HT-29 (cell line): ENCODE measurements at regions not wholly inside any gene's neighbourhood (a gene's known extent, or its start where the extent isn't known, plus 50 kb on each side); places are given as distances from the start of the nearest gene placed in this dataset.
"Not testable (repeated sequence)": the region's sequence is repeated elsewhere in the genome, so short reads cannot be mapped to it uniquely, and the experiment has no call there.

Experiments
- DNase-seq: peaks from one replicate; pipeline ENCODE4 v3.0.0-alpha.2; 2015; ENCODE audit warnings: low spot score

DNA sequence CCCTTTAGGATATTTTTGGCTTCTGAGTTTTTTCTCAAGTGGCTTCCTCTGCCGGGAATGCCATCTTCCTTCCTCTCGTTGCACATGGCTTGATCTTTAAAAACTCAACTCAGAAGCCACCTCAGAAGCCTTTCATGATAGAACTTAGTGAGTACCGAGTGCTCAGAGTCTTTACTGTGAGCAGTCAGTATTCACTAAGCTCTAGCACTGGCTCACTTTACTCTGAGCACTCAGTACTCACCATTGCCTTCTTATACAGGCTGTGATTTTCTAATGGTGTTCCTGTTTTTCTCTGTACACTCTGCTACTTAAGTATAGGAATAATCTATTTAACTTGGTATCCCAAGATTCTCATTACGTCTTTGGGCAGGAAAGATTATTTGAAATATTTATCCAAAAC lies 116.2 kb downstream of the PFDN4 start:
- no peak for DNase-seq

DNA sequence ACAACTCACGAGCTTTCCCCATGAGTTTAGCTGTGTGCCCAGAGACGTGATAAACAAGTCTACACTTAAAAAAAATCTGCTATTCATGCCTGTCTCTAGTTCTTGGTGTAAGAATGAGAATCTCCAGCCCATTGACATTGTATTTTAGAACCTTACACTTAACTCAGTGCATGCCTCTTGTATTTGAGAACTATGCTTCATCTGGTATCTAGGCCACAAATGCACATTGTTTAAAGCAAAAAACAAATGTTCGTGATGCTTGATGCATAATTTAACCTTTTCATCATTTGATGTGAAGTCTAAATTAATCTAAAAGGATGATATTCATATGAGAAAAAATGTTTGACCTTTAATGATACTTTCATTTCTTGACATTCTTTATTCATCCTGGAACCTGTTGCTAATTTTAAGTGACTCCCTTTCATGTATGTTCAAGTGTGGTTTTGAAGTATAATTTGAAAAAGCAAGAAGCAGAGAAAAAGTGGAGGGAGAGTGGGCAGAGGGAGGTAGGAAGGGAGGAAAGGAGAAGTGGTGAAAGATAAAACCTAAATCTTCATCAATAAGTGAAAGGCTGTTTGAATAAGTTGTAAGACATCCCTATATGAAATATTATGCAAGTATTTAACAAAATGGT lies 116.9 kb downstream of the PFDN4 start:
- DNase-seq = no peak

- DNase-seq = no peak
Measured at GRCh38 chr20:54335299-54335698, 127.4 kb downstream of the PFDN4 start.

GRCh38 chr20:54337144-54337543 lies 129.3 kb downstream of the PFDN4 start:
- no peak for DNase-seq

DNA sequence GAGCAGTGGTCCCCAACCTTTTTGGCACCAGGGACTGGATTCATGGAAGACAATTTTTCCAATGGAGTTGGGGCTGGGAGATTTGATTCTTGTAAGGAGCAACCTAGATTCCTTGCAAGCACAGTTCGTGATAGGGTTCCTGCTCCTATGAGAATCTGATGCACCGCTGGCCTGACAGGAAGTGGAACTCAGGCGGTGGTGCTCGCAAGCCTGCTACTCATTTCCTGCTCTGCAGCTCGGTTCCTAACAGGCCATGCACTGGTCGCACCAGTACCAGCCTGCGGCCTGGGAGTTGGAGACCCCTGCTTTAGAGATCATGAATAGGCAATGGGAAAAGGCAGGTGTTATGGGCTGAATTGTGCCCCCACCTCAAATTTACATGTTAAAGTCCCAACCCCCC lies 131.2 kb downstream of the PFDN4 start:
- DNase-seq = no peak

GRCh38 chr20:54340206-54340605 lies 132.3 kb downstream of the PFDN4 start:
- no peak for DNase-seq

- DNase-seq = peak; percentile 51
Measured at GRCh38 chr20:54340667-54341081, 132.8 kb downstream of the PFDN4 start.

DNA sequence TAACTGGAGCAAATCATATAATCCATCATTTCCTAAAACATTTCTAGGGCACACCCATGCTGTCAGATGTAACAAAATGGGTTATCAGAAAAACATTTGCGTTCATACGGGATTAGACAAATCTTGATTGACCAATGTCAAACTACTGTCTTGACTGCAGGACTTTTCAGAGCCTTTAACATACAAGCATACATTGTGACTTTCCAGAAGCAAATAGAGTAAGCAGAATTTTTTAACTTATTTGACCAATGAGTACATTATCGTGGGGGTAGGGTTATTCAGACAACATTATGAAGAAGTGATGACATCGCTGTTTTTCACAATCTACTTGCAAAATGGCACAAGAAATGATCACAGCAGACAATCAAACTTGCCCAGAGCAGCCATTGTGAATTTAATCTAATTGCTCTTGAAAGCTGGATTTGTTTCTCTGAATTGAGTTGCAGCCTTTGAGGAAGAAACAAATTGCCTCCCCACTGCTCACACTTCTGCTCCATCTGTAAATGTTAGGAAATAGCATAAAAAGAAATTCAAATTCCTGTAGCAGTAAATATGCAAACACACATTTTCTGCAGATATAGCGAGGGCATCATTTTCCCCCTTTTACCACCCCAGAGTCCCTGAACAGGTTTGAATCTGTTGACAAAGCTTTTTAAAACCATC lies 133.0 kb upstream of the DOK5 start:
- DNase-seq = no peak

GRCh38 chr20:54343099-54343498 lies 132.3 kb upstream of the DOK5 start:
- no peak for DNase-seq

- no peak for DNase-seq
Measured at GRCh38 chr20:54343634-54344033, 131.8 kb upstream of the DOK5 start.

GRCh38 chr20:54344832-54345231 lies 130.6 kb upstream of the DOK5 start:
- DNase-seq = no peak

DNA sequence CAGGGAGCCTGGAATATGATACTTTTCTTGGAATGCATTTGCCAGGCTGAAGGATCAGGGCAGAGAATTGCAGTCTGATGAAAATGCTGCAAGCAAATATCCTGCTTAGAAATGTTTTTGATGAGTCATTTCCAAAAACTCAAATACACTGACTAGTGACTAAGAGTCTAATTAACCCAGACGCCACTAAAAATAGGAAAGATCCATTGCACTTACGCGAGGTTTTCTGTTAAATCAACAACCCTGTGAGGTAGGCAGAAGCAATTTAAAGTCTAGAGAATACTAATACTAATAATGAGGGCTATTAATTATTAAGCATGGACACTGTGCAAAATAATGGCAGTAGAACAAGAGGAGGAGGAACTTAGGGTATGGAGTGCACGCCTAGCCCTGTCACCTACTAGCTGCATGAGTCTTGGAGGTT lies 130.1 kb upstream of the DOK5 start:
- DNase-seq = peak; percentile 30

DNA sequence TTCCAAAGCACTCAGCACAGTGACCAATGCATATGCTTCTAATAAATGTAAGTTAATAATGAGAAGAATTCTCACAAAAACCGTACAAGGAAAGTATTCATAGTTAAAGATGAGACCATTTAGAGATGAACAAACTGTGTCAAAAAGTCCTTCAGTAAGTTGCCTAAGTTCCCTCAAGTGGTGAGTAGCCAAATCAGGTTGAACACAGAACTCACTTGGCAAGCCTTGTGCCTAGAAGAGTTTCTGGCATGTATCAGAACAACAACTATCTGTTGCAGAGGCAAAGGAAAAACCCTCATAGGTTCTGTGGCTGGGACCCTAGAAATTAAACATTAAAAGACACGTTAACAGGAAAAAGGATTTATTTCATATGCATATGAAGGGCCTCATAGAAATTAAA lies 129.6 kb upstream of the DOK5 start:
- no peak for DNase-seq

DNA sequence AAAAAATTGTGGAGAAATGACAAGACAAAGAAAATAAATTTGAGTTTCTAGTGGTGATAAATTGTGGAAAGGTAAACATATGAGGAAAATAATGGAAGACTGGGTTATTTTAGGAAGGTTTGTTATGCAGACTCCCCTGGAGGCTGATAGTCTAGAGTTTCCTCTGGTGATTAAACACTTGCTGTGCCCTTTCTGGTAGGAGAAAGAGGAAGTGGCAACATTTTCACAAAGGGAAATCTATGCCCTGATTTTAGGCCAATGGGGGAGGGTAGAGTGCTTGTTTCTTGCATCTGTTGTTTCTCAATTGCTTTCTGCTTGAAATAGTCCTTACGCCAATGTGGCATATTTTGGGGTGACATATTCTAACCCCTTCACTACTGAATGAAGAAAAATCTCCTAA lies 129.1 kb upstream of the DOK5 start:
- no peak for DNase-seq

- DNase-seq = no peak
Measured at GRCh38 chr20:54347166-54347833, 128.1 kb upstream of the DOK5 start.

DNA sequence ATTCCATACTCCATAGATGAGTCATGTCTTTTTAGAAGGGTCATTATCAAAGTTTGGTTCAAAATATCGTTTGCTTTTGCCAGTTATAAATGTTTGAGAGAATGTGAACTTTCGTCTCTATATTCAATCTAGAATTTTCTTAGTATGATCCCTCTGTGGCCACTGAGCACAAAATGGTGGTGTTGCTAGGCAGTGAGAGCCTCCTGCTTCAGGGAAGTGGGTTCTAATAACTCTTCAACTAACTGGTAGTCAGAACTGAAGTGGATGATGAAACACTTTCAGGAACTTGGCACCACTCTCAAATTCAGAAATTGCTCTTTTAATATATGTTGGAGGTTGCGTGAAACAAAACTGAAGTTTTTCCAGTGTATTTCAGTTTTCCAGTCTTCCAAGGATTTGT lies 125.0 kb upstream of the DOK5 start:
- no peak for DNase-seq

DNA sequence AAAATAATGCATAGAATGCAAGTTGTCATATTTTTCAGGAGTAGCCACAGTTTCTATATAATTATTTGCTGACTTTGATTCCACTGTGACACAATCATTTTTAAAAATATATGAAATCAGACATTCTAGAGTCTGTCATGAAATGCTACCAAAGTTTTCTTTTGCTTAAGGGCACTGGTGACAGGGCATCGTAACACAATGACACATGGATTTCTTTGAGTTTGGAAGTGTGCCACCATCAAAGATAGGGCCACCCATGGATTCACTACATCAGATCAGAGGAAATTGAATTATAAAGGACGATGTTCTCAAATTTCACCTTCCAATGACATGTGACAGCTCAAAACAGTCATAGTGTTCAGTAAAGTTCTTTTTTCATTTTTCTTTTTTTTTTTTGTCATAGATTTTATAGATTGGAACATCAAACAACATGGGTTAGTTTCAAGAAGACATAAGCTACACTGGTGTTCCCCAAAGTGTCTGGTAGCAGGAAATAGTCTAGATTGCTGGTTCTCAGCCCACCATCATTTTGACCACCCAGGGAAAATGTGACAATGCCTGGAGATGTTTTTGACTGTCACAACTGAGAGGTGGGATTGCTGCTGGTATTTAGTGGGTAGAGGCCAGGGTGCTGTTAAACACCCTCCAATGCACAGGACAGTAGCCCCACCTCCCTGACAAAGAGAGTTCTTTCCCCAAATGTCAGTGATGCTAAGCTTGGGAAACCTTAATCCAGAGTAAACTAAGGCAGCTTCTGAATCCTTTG lies 123.8 kb upstream of the DOK5 start:
- no peak for DNase-seq

- not testable (repeated sequence) for DNase-seq
Measured at GRCh38 chr20:54352541-54352940, 122.9 kb upstream of the DOK5 start.

DNA sequence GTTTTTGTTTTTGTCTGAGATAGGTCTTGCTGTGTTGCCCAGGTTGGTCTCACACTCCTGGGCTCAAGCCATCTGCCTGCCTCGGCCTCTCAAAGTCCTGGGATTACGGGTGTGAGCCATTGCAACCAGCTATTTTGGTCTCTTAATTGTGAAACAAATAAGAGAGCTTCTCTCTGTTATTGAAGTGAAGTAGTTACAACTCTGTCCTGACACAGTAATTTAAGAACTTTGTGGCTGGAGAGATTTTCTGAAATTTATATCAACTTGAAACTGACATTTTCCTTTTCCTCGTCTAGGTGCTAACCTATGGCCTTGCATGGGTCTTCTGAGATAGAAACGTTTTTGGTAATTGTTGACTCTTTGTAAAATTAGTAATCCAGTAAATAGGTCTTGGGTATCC lies 122.1 kb upstream of the DOK5 start:
- no peak for DNase-seq

GRCh38 chr20:54355631-54356280 lies 119.6 kb upstream of the DOK5 start:
- no peak for DNase-seq

GRCh38 chr20:54356801-54357200 lies 118.6 kb upstream of the DOK5 start:
- DNase-seq = no peak

- DNase-seq = no peak
Measured at GRCh38 chr20:54361475-54361874, 113.9 kb upstream of the DOK5 start.
